ENCODE measurements at regions not wholly inside any gene's neighbourhood (a gene's known extent, or its start where the extent isn't known, plus 50 kb on each side); places are given as distances from the start of the nearest gene placed in this dataset.

DNA sequence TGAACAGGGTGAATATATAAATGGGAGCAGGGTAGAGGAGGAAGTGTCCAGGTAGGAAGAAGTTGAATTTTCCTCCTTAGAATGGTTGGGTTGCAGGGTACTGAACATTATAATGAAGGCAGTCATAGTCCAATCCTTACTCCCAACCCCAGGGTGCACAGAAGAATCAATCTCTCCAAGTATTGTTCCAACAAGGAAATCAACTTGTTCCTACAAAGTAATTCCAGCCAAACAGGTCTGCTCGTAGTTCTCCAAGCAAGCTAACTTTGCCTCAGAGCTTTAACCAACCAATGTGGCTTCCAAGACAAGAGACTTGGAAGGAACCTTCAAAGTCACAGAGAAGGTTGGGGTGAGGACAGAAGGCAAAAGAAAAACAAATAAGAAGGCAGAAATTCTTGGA, 527.2 kb downstream of the MED13L start:
- no peak for TF ChIP-seq POLR2A (IDR thresholded peaks at IDR 0.05)
- TF ChIP-seq, protein P1, sequence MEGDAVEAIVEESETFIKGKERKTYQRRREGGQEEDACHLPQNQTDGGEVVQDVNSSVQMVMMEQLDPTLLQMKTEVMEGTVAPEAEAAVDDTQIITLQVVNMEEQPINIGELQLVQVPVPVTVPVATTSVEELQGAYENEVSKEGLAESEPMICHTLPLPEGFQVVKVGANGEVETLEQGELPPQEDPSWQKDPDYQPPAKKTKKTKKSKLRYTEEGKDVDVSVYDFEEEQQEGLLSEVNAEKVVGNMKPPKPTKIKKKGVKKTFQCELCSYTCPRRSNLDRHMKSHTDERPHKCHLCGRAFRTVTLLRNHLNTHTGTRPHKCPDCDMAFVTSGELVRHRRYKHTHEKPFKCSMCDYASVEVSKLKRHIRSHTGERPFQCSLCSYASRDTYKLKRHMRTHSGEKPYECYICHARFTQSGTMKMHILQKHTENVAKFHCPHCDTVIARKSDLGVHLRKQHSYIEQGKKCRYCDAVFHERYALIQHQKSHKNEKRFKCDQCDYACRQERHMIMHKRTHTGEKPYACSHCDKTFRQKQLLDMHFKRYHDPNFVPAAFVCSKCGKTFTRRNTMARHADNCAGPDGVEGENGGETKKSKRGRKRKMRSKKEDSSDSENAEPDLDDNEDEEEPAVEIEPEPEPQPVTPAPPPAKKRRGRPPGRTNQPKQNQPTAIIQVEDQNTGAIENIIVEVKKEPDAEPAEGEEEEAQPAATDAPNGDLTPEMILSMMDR (IDR thresholded peaks at IDR 0.05) = no peak

All from Peyer's patch (tissue), 4 donors.